ENCODE measurements at regions not wholly inside any gene's neighbourhood (a gene's known extent, or its start where the extent isn't known, plus 50 kb on each side); places are given as distances from the start of the nearest gene placed in this dataset.
"Not testable (repeated sequence)": the region's sequence is repeated elsewhere in the genome, so short reads cannot be mapped to it uniquely, and the experiment has no call there.

- Histone ChIP-seq H3K27me3 (ENCODE audit: insufficient read depth, low read length) (no peaks in the 10 kb centered on the region), H3K79me2 (ENCODE audit: control insufficient read depth, insufficient read depth, low read length, unreplicated experiment) (no peaks in the 10 kb centered on the region), H3K27ac (ENCODE audit: low read depth, low read length) (no peak overlapping the region), H3K4me3 (ENCODE audit: low read depth, low read length) (no peak overlapping the region), H2AFZ (ENCODE audit: low read length, unreplicated experiment) (no peak overlapping the region), H3K4me1 (ENCODE audit: control insufficient read depth, insufficient read depth, low read length, unreplicated experiment) (no peaks in the 10 kb centered on the region), H3K36me3 (ENCODE audit: insufficient read depth, low read length) (no peaks in the 10 kb centered on the region)
Observed at GRCh38 chr16:51845586-51846305, 694.7 kb upstream of the SALL1 start.

GRCh38 chr16:51839727-51840462 lies 688.8 kb upstream of the SALL1 start:
- Histone ChIP-seq H3K4me3 (ENCODE audit: low read depth, low read length) (no peak overlapping the region), H3K27me3 (ENCODE audit: insufficient read depth, low read length) (no peaks in the 10 kb centered on the region), H3K27ac (ENCODE audit: low read depth, low read length) (no peak overlapping the region)

GRCh38 chr16:51834794-51835193 lies 683.7 kb upstream of the SALL1 start:
- Histone ChIP-seq H3K4me1 (ENCODE audit: control insufficient read depth, insufficient read depth, low read length, unreplicated experiment) (no peaks in the 10 kb centered on the region), H3K79me2 (ENCODE audit: control insufficient read depth, insufficient read depth, low read length, unreplicated experiment) (no peaks in the 10 kb centered on the region), H3K27me3 (ENCODE audit: insufficient read depth, low read length) (no peaks in the 10 kb centered on the region), H3K27ac (ENCODE audit: low read depth, low read length) (no peak overlapping the region), H2AFZ (ENCODE audit: low read length, unreplicated experiment) (no peak overlapping the region), H3K4me3 (ENCODE audit: low read depth, low read length) (no peak overlapping the region), H3K36me3 (ENCODE audit: insufficient read depth, low read length) (no peaks in the 10 kb centered on the region)

More at GRCh38 chr16:51839727-51840462, 688.8 kb upstream of the SALL1 start:
- no peaks in the 10 kb centered on the region for H3K79me2 ChIP-seq (ENCODE audit: control insufficient read depth, insufficient read depth, low read length, unreplicated experiment)
- peaks cover 2% of the 10 kb centered on the region for H3K4me1 ChIP-seq (ENCODE audit: control insufficient read depth, insufficient read depth, low read length, unreplicated experiment)
- H2AFZ ChIP-seq (ENCODE audit: low read length, unreplicated experiment) = no peak overlapping the region
- H3K36me3 ChIP-seq (ENCODE audit: insufficient read depth, low read length) = no peaks in the 10 kb centered on the region

GRCh38 chr16:51834133-51834532 lies 683.1 kb upstream of the SALL1 start:
- H3K4me3 ChIP-seq (ENCODE audit: low read depth, low read length) = no peak overlapping the region
- H3K36me3 ChIP-seq (ENCODE audit: insufficient read depth, low read length) = no peaks in the 10 kb centered on the region
- no peaks in the 10 kb centered on the region for H3K4me1 ChIP-seq (ENCODE audit: control insufficient read depth, insufficient read depth, low read length, unreplicated experiment)
- H2AFZ ChIP-seq (ENCODE audit: low read length, unreplicated experiment) = no peak overlapping the region
- no peak overlapping the region for H3K27ac ChIP-seq (ENCODE audit: low read depth, low read length)
- H3K27me3 ChIP-seq (ENCODE audit: insufficient read depth, low read length) = no peaks in the 10 kb centered on the region
- no peaks in the 10 kb centered on the region for H3K79me2 ChIP-seq (ENCODE audit: control insufficient read depth, insufficient read depth, low read length, unreplicated experiment)

GRCh38 chr16:51831595-51832367 lies 680.7 kb upstream of the SALL1 start:
- Histone ChIP-seq H3K36me3 (ENCODE audit: insufficient read depth, low read length) (no peaks in the 10 kb centered on the region), H3K79me2 (ENCODE audit: control insufficient read depth, insufficient read depth, low read length, unreplicated experiment) (no peaks in the 10 kb centered on the region), H2AFZ (ENCODE audit: low read length, unreplicated experiment) (no peak overlapping the region), H3K27ac (ENCODE audit: low read depth, low read length) (no peak overlapping the region), H3K27me3 (ENCODE audit: insufficient read depth, low read length) (no peaks in the 10 kb centered on the region), H3K4me3 (ENCODE audit: low read depth, low read length) (no peak overlapping the region), H3K4me1 (ENCODE audit: control insufficient read depth, insufficient read depth, low read length, unreplicated experiment) (no peaks in the 10 kb centered on the region)

GRCh38 chr16:51831034-51831433 lies 680.0 kb upstream of the SALL1 start:
- not testable (repeated sequence) for H3K79me2 ChIP-seq (ENCODE audit: control insufficient read depth, insufficient read depth, low read length, unreplicated experiment); H2AFZ ChIP-seq (ENCODE audit: low read length, unreplicated experiment); H3K4me3 ChIP-seq (ENCODE audit: low read depth, low read length); H3K27me3 ChIP-seq (ENCODE audit: insufficient read depth, low read length); H3K27ac ChIP-seq (ENCODE audit: low read depth, low read length); H3K36me3 ChIP-seq (ENCODE audit: insufficient read depth, low read length); H3K4me1 ChIP-seq (ENCODE audit: control insufficient read depth, insufficient read depth, low read length, unreplicated experiment)

- H3K27ac ChIP-seq (ENCODE audit: low read depth, low read length) = no peak overlapping the region
- no peaks in the 10 kb centered on the region for H3K27me3 ChIP-seq (ENCODE audit: insufficient read depth, low read length)
- no peaks in the 10 kb centered on the region for H3K79me2 ChIP-seq (ENCODE audit: control insufficient read depth, insufficient read depth, low read length, unreplicated experiment)
- no peak overlapping the region for H3K4me3 ChIP-seq (ENCODE audit: low read depth, low read length)
- H3K36me3 ChIP-seq (ENCODE audit: insufficient read depth, low read length) = no peaks in the 10 kb centered on the region
- no peak overlapping the region for H2AFZ ChIP-seq (ENCODE audit: low read length, unreplicated experiment)
- H3K4me1 ChIP-seq (ENCODE audit: control insufficient read depth, insufficient read depth, low read length, unreplicated experiment) = no peaks in the 10 kb centered on the region
Observed at GRCh38 chr16:51825779-51826178, 674.7 kb upstream of the SALL1 start.

GRCh38 chr16:51822471-51822870 lies 671.4 kb upstream of the SALL1 start:
- no peak overlapping the region for H3K4me3 ChIP-seq (ENCODE audit: low read depth, low read length)
- no peak overlapping the region for H2AFZ ChIP-seq (ENCODE audit: low read length, unreplicated experiment)
- H3K27me3 ChIP-seq (ENCODE audit: insufficient read depth, low read length) = peaks cover 9% of the 10 kb centered on the region; the same call in 1 of the 2 replicates
- no peaks in the 10 kb centered on the region for H3K4me1 ChIP-seq (ENCODE audit: control insufficient read depth, insufficient read depth, low read length, unreplicated experiment)
- no peaks in the 10 kb centered on the region for H3K79me2 ChIP-seq (ENCODE audit: control insufficient read depth, insufficient read depth, low read length, unreplicated experiment)
- H3K36me3 ChIP-seq (ENCODE audit: insufficient read depth, low read length) = no peaks in the 10 kb centered on the region
- no peak overlapping the region for H3K27ac ChIP-seq (ENCODE audit: low read depth, low read length)

- Histone ChIP-seq H3K4me1 (ENCODE audit: control insufficient read depth, insufficient read depth, low read length, unreplicated experiment) (no peaks in the 10 kb centered on the region), H3K27me3 (ENCODE audit: insufficient read depth, low read length) (peaks cover 9% of the 10 kb centered on the region; the same call in 1 of the 2 replicates), H3K79me2 (ENCODE audit: control insufficient read depth, insufficient read depth, low read length, unreplicated experiment) (no peaks in the 10 kb centered on the region), H3K27ac (ENCODE audit: low read depth, low read length) (no peak overlapping the region), H3K36me3 (ENCODE audit: insufficient read depth, low read length) (no peaks in the 10 kb centered on the region), H3K4me3 (ENCODE audit: low read depth, low read length) (no peak overlapping the region), H2AFZ (ENCODE audit: low read length, unreplicated experiment) (no peak overlapping the region)
Observed at GRCh38 chr16:51821527-51821926, 670.5 kb upstream of the SALL1 start.

- no peak overlapping the region for H3K27ac ChIP-seq (ENCODE audit: low read depth, low read length)
- H3K36me3 ChIP-seq (ENCODE audit: insufficient read depth, low read length) = no peaks in the 10 kb centered on the region
- H3K4me1 ChIP-seq (ENCODE audit: control insufficient read depth, insufficient read depth, low read length, unreplicated experiment) = no peaks in the 10 kb centered on the region
- H3K4me3 ChIP-seq (ENCODE audit: low read depth, low read length) = no peak overlapping the region
- no peak overlapping the region for H2AFZ ChIP-seq (ENCODE audit: low read length, unreplicated experiment)
- H3K27me3 ChIP-seq (ENCODE audit: insufficient read depth, low read length) = peaks cover 9% of the 10 kb centered on the region; the same call in 1 of the 2 replicates
- H3K79me2 ChIP-seq (ENCODE audit: control insufficient read depth, insufficient read depth, low read length, unreplicated experiment) = no peaks in the 10 kb centered on the region
Observed at GRCh38 chr16:51820176-51820575, 669.1 kb upstream of the SALL1 start.
